NCI-H1105 treated with DMSO at 0.1 percent for 48 hours (cell line): ENCODE measurements at regions not wholly inside any gene's neighbourhood (a gene's known extent, or its start where the extent isn't known, plus 50 kb on each side); places are given as distances from the start of the nearest gene placed in this dataset.

Experiments
- DNase-seq: peaks from one replicate; lab custom pipeline; 2025; lab: John Stamatoyannopoulos, UW

GRCh38 chr2:59920307-59920706 is 633.1 kb downstream of the BCL11A start:
- DNase-seq: no peak

DNA sequence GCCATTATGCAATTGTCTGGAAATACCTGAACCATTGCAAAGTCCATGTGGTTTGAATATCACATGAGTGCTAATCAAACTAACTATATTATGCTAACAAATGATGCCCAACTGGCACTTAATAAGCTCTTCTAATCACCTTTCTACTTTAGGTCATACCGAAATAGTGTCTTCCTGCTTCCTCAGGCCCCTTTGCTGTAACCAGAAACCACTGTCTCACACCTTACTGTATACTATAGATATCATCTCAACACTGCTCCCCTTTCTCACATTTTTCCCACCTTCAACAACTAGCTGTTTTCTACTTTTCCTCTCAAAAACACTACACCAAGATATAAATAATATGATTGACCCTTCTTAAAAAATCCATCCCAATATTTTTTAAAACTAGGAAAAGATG is 633.9 kb downstream of the BCL11A start:
- DNase-seq: no peak

DNA sequence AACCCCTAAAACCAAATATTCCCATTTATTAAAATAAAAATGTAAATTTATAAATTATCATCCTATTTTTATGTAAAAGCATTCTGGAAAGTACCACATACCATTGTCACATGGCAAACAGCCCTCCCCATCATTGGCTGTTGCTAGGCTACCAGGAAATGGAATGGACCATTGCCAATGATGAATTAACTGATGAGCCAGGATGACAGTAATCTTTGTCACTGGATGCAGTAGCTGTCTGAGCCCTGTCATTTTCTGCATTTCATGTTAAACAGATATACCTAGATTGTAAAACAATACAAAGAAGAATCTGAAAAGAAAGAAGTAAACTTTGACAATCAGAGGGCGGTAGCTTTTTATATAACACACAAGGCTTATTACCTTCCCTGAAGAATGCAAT is 641.4 kb downstream of the BCL11A start:
- no peak for DNase-seq

GRCh38 chr2:59910166-59910565 is 643.3 kb downstream of the BCL11A start:
- DNase-seq: no peak

DNA sequence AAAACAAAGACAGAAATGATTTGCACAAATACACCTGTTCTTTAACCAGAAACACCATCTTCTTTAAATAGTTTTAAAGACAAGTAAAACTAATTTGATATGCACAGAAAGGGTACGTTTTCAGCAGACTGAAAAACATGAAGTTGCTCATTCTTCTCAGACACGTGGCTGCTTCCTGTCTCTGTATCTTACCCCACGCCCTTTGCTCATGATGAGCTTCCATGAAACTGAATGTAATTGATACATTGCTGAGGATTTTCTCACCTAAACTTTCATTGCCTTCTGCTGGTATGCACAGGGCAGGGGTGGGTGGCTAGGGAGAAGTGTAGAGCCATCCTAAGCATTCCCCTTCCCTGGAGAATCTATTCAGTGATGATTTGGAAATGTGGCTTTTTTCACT is 644.3 kb downstream of the BCL11A start:
- DNase-seq: no peak

- no peak for DNase-seq
Observed at GRCh38 chr2:59905731-59906130, 647.7 kb downstream of the BCL11A start.

- DNase-seq: no peak
Observed at GRCh38 chr2:59903994-59904544, 649.4 kb downstream of the BCL11A start.

GRCh38 chr2:59900728-59901452 is 652.6 kb downstream of the BCL11A start:
- no peak for DNase-seq

GRCh38 chr2:59899692-59900091 is 653.8 kb downstream of the BCL11A start:
- no peak for DNase-seq

GRCh38 chr2:59896499-59897245 is 656.8 kb downstream of the BCL11A start:
- no peak for DNase-seq

GRCh38 chr2:59893612-59894011 is 659.8 kb downstream of the BCL11A start:
- DNase-seq: no peak

DNA sequence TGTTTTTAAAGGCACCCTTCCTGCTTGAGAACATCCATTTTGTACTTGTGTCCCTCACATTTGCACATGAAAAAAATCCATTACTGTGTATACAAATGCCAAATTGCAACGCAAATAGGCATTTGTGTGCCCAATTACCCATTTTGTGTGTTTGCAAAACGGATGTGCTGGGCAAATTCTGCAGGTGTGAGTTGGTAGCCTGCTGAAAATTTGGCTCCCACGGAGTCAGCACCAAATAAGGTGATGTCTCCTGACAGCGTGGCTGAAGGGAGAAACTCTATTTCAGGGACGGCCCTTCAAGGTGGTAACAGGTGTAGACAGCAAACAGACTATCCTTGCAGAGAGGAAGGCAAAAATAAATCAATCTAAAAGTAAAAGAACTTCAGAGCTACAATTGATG is 661.1 kb downstream of the BCL11A start:
- DNase-seq: no peak

DNA sequence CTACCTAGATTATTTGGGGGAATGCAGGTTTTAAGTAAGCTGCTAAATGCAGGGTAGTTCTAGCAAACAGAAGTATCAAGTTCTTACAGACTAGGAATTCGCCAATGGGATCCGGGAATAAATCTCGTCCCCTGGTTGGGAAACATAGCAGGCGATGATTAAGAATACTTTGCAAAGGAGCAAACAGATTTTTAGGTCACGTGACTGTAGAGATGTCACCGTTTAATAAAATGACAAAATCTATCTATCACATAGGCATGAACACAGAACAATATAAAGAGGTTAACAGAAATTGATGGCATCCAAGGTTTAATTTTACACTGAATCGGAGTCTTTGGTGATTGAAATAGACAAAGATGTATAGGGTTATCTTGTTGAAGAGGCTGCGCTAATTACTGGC is 664.1 kb downstream of the BCL11A start:
- no peak for DNase-seq

DNA sequence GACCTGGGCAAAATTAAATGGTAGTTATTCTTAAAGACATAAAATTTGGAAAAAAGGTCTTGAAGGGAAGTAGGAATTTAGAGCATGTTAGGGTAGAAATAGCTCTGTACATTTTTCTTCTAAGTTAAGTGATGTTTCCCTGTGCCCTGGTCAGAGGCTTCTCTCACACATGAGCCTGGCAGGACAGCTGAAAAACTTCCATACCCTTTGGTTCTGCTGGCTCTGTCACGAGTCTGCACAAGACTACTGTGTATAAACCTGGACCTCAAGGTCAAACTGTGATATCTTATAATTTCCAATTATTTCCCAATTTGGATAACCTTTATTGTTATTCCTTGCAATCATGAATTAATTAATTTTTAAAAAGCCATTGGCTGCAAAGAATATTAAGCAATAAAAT is 664.7 kb downstream of the BCL11A start:
- no peak for DNase-seq

- DNase-seq: no peak
Observed at GRCh38 chr2:59888015-59888414, 665.4 kb downstream of the BCL11A start.

DNA sequence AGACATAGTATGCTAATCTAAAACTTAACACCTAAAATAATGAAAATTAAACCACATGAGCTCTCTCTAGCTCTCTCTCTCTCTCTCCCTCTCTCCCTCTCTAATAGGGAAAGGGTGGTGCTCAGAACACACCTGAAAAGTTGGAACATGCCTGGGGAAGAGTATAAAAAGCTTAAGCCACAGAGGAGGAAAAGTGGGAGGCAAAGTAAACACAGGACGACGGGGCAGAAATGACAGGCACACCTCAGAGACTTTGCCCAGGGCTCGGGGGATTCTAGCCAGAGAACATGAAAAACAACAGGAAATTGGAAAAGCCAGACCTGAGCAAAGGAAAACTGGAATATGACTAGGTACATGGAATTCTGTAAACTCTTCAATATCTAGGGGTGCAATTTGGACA is 666.1 kb downstream of the BCL11A start:
- DNase-seq: no peak

DNA sequence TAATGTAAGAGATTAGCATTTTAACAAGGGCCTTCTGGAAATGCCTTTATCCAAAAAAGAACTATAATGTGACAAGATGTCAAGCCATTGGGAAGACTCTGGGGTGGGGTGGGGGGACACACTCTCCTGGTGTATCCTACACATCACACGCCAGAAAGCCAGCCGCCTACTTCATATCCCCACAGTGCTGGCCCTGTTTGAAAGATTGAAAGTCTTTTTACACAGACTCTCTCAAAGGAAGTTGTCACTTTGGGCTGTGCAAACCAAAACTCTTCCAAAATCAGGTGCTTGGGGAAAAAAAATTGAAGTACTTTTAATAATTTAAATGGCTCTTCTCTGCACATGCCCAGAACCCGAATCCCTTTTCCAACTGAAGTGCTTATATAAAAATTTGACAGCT is 666.7 kb downstream of the BCL11A start:
- DNase-seq: no peak

- no peak for DNase-seq
Observed at GRCh38 chr2:59885541-59885940, 667.9 kb downstream of the BCL11A start.

DNA sequence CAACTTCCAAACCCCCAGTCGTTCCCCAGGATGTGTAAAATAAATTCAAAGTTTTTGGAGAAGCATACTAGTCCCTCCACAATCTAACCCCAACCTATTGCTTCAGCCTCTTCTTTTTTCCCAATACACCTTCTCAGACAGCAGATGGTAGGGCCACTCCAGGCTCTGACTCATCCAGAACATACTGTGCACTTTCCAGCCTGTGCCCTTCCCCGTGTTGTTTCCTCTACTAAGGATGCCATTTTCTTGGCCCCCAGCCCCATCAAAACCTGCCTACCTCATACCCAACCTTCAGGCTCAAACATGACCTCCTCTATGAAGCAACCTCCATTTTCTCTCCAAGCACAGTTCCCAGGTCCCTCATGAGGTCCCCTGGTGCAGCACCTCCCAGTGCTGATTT is 669.3 kb downstream of the BCL11A start:
- no peak for DNase-seq

GRCh38 chr2:59882822-59883221 is 670.6 kb downstream of the BCL11A start:
- no peak for DNase-seq

GRCh38 chr2:59882279-59882678 is 671.2 kb downstream of the BCL11A start:
- DNase-seq: no peak

DNA sequence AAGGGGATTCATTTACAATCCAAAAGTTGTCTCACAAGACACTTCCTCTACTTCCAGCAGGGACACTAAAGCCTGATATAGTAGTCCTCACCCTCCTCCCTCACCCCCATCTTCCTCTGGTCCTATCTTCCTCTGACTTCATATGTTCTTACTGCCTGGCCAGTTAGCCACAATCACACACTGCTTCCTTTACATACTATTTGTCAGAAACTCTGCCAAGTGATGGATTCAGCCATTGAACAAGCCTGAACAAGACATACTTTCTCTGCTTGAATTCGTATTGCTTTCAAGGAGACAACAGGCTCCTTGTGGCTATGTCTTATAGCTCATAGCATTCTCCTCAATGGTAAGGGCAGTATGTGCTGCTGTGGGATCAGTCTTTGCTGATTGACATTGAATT is 672.2 kb downstream of the BCL11A start:
- no peak for DNase-seq

DNA sequence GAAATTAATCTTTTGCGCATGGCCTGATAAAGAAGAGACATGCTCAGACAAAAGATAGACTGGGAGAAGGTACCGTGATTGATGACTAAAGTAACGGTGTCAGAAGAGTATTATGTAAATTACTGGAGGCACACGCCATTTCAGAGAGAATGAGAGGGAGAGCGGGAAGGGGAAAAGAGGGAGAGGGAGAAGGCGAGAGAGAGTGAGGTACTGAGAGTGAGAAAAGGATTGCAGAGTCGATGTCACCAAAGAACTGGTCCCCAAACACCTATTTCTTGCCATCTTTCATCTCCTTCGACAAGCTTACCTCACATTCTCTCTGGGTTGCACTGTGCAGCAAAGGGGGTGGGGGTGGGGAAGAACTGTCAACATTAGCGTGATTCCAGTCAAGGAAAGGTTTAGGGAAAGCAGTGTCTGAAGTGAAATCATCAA is 673.7 kb downstream of the BCL11A start:
- DNase-seq: no peak
